K562 (cell line): ENCODE measurements at regions not wholly inside any gene's neighbourhood (a gene's known extent, or its start where the extent isn't known, plus 50 kb on each side); places are given as distances from the start of the nearest gene placed in this dataset.
A peak's percentile ranks its signal among the peaks of the same experiment; 100 is the strongest.

Experiments
- CTCF ChIP-seq, 3 experiments: IDR thresholded peaks in 2 of 3; conservative IDR thresholded peaks in 1 of 3; 2 replicates each; pipeline ENCODE4 v1.5.1; 2011 to 2012; ENCODE audit warnings: low read length in 3 of 3, mild to moderate bottlenecking in 3 of 3, control low read depth in 2 of 3, improper control_type of control experiment in 1 of 3, inconsistent platforms in 1 of 3, low read depth in 1 of 3, mixed read lengths in 1 of 3, moderate library complexity in 1 of 3; ENCODE audit not compliant: insufficient read depth in 2 of 3
- RAD21 ChIP-seq, 2 experiments: fragments of 250-450 bp in 1 of 2; fragments of 450-650 bp in 1 of 2; sonication (Bioruptor Pico) in 1 of 2; formaldehyde crosslinking in 1 of 2; IDR thresholded peaks in 1 of 2; conservative IDR thresholded peaks in 1 of 2; 2 replicates each; pipeline versions ENCODE4 v1.4.0 to v1.8.0; 2020 to 2022; ENCODE audit warnings: mild to moderate bottlenecking in 2 of 2, moderate library complexity in 1 of 2
- REST ChIP-seq, 2 experiments: fragments of 450-650 bp; formaldehyde crosslinking in 1 of 2; IDR thresholded peaks; 2 replicates each; pipeline versions ENCODE4 v1.4.0 to v1.6.1; 2014 to 2020; ENCODE audit warnings: mild to moderate bottlenecking in 2 of 2, borderline replicate concordance in 1 of 2, low read depth in 1 of 2
- SMC3 ChIP-seq: conservative IDR thresholded peaks from 2 replicates; pipeline ENCODE4 v1.6.1; 2011; ENCODE audit warnings: low read depth, low read length, improper control_type of control experiment; ENCODE audit not compliant: insufficient read depth
- TF ChIP-seq, protein P1 (sequence below): sonication (generic); formaldehyde crosslinking; IDR thresholded peaks from 2 replicates; pipeline ENCODE4 v1.9.0; 2022; ENCODE audit warnings: mild to moderate bottlenecking, missing genetic modification reagents
- TF ChIP-seq, protein P2 (sequence below): fragments of 250-450 bp; sonication (Bioruptor Pico); IDR thresholded peaks from 2 replicates; pipeline ENCODE4 v1.8.0; 2021; ENCODE audit warnings: borderline replicate concordance, mild to moderate bottlenecking, moderate library complexity; ENCODE audit not compliant: poor library complexity, severe bottlenecking

GRCh38 chr1:208652296-208653160 is 408.3 kb upstream of the PLXNA2 start (continued):
- TF ChIP-seq REST (IDR thresholded peaks at IDR 0.05; ENCODE audit: borderline replicate concordance) (peak; percentile 31; the same call in 1 of the 2 replicates), REST (CRISPR knock-in tag; IDR thresholded peaks at IDR 0.05; ENCODE audit: low read depth) (no peak), RAD21 (CRISPR knock-in tag; conservative IDR thresholded peaks at IDR 0.05 in 1 of 2, IDR thresholded peaks at IDR 0.05 in 1 of 2) (peak; percentile 40 to 66; a peak in 3 of 4 replicates), SMC3 (peak; percentile 41; the same call in 1 of the 2 replicates), CTCF (IDR thresholded peaks at IDR 0.05 in 2 of 3, conservative IDR thresholded peaks at IDR 0.05 in 1 of 3; ENCODE audit: insufficient read depth in 2 of 3, low read depth in 1 of 3, low read length in 3 of 3) (peak; percentile 61 to 82 (median 77))
- TF ChIP-seq, protein P1, sequence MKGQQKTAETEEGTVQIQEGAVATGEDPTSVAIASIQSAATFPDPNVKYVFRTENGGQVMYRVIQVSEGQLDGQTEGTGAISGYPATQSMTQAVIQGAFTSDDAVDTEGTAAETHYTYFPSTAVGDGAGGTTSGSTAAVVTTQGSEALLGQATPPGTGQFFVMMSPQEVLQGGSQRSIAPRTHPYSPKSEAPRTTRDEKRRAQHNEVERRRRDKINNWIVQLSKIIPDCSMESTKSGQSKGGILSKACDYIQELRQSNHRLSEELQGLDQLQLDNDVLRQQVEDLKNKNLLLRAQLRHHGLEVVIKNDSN (CRISPR knock-in tag), result no peak
- TF ChIP-seq, protein P2, sequence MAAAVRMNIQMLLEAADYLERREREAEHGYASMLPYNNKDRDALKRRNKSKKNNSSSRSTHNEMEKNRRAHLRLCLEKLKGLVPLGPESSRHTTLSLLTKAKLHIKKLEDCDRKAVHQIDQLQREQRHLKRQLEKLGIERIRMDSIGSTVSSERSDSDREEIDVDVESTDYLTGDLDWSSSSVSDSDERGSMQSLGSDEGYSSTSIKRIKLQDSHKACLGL (CRISPR knock-in tag), result no peak
